HG02623 (cell line): ENCODE measurements at regions not wholly inside any gene's neighbourhood (a gene's known extent, or its start where the extent isn't known, plus 50 kb on each side); places are given as distances from the start of the nearest gene placed in this dataset.

ENCODE experiments used
- ATAC-seq: cut with Tn5 transposase; IDR thresholded peaks from one replicate; pipeline ENCODE4 v1.9.1; 2021; ENCODE audit warnings: moderate library complexity; ENCODE audit not compliant: unreplicated experiment

DNA sequence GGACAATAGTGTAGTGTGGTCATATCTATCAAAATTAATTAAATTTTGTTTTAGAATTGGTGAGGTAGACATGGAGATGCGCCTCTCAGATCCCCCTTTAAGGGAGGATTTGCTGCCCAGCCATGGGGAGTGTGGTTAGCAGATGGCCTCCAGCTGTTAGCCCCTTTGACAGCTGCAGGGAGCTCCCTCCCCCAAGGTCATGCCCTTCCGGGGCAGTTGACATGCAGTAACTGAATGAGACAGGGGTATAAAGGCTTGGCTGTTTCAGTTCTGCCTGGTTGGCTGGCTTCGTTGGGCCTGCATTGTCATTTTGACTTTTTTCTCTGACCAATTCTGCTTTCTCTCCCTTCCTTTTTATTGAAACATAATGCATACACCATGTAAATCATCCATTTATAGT, 291.5 kb upstream of the SRRM4 start:
- peak; percentile 48 for ATAC-seq

DNA sequence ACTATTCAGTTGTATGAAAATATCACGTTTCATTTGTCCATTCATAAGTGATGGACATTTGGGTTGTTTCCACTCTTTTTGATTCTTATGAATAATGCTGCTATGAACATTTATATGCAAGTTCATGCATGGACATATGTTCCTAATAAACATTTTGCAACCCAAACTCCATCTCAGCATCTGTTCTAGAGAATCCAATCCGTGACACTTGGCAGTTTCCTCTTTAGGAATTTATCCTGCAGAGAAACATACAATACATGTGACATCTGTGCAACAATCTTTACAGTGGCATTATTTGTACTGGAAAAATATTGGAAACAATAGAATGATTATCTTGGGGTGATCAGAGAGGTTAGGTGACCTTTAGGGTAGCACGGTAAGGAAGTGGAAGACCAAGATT, 290.8 kb upstream of the SRRM4 start:
- ATAC-seq = no peak

DNA sequence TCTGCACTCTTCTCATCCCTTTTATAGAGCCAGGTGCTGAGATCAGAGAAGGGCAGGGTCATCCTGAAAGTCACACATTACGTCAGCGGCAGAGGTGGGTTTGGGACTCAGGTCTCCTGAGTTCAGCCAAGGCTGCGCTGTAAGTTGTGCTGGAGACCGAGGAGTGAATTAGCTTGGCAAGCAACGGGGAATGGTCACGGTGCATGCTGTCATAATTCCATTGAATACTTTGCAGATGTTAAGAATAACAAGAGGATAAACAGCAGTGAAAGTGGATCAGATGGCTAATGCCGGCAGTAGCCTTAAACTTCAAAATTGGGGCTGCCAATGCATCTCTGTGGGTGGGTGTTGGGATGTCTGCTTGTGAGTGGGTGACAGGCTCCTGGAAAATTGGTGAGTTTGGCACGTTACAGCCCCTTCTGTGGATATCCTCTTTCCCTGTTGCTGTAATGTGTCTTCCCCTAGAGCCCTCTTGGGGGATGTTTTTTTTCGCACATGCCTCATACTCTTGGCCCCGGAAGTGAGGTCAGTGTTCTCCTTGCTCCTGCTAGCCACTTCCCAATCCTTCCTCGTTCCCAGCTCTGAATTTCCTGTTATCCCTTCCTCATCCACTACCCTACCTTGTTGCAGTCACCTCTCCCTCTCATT, 287.1 kb upstream of the SRRM4 start:
- no peak for ATAC-seq

DNA sequence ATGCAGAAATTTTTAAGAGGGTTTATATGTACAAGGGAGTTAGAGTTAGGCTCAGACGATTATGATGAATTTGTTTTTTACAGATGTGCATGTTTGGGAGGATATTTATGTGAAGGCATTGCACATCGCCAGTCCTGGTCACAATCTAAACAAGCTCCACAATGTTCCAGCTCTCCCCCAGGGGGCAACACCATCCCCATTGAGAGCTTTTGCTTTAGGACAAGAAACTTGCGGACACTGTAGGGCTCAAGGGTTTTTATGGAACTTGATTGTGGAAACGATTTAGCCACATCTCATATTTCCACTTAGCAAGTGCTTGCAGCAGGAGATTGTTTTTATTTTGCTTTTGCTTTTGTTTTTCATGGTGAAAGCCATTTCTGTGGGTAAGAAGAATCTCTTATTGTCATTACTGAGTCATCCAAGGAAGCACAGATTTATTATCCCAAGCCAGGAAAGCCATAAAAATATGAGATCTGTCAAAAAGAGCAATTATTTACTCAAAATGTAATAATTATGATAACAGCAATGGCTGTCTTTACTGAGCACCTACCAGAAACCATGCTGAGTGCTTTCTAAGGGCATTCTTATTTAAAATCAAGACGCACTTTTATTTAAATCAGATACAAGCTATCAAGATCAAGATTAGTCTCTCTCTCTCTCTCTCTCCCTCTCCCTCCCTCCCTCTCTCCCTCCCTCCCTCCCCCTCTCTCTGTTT, 276.7 kb upstream of the SRRM4 start:
- no peak for ATAC-seq

DNA sequence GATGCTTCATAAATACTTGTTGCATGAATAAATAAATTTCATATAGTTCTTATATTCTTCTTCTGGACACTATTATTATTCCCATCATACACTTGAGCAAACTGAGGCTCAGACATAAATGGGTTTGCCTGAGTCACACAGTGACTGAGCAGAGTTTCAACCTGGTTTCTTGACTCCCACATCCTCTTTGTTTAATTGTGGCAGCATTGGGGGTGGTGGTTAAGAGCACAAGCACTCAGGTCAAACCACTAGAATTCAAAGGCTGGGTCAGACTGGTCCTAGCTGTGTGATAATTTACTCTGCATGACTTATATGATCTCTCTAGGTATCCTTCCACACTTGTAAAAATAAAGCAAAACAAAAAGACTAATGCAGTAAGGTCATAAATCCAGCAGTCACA, 274.9 kb upstream of the SRRM4 start:
- ATAC-seq = no peak

DNA sequence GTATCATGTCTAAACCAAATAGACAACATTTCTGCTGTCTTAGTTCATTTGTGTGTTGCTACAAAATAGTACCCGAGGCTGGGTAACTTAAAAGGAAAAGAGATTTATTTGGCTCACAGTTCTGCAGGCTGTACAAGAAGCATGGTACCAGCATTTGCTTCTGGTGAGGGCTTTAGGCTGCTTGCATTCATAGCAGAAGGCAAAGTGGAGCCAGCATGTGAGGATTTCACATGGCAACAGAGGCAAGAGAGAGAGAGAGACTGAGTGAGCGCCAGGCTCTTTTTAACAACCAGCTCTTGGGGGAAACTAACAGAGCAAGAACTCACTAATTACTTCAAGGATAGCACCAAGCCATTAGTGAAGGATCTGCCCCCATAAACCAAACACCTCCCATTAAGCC, 271.4 kb upstream of the SRRM4 start:
- ATAC-seq = no peak

DNA sequence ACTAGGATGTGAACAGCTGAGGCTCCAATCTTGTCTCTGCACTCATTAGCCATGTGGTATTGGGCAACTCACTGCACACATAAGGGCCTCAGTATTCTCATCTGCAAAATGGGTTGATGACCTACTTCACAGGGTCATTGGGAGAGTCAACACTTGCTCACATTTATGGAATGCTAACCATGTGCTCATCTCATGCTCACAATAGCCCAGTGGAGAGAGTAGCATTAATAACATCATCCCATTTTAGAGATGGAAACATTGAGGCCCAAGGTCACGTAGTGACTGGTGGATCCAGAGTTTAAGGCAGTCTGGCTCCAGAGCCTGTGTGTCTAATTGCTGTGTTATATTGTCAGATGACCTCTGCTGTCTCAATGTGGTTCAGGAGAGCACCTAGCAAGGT, 270.2 kb upstream of the SRRM4 start:
- ATAC-seq = no peak

DNA sequence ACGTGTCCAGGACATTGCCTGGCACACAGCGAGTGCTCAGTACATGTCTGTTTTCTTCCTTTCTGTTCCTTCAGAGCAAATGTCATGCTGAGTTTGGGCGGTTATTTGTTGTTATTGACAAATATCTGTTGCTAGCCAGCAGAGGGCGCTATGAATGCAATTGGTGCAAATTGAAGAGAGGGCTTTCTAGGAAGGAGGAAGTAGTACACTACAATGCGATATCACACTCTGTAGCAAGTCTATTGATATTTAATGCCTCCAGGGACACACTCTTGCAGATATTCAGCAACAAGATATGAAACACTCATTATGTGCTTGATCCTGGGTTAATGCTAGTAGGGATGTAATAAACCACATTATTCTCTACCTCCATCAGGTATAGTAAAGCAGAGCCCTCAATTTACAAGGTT, 267.3 kb upstream of the SRRM4 start:
- peak; percentile 45 for ATAC-seq

DNA sequence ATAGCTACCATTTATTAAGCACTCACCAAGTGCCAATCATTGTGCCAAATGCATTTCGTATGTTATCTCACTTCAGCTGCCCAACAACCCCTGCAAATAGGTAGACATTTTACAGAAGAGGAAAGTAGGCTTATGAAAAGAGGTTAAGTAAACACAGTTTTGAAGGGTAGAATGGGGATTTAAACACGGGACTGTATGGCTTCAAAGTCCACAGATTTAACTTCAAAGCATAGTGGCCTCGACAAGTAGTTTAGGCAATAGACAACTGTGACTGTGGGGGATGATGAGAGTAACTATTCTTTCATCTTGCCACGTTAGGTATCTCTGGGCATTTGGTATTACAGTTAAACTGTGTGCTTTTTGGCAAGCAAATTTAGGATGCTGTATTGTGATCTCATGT, 266.8 kb upstream of the SRRM4 start:
- ATAC-seq = no peak

DNA sequence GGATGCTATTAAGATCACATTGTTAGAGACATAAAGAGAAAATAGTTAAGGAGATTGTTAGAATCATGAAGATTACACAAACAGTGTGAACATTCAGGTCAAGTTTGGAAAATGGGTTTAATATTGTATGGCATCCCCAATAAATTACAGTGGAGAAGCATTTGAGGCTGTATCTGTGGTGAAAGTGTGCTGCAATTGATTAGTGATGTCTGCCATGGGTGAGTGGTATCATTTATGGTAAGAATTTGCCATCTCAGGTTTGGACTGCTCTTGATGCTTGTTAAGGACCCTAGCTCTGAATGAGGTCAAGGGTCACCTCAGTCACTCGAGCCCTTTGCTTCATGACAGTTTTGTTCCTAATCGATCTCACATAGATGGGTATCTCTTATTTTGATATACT, 265.7 kb upstream of the SRRM4 start:
- no peak for ATAC-seq

DNA sequence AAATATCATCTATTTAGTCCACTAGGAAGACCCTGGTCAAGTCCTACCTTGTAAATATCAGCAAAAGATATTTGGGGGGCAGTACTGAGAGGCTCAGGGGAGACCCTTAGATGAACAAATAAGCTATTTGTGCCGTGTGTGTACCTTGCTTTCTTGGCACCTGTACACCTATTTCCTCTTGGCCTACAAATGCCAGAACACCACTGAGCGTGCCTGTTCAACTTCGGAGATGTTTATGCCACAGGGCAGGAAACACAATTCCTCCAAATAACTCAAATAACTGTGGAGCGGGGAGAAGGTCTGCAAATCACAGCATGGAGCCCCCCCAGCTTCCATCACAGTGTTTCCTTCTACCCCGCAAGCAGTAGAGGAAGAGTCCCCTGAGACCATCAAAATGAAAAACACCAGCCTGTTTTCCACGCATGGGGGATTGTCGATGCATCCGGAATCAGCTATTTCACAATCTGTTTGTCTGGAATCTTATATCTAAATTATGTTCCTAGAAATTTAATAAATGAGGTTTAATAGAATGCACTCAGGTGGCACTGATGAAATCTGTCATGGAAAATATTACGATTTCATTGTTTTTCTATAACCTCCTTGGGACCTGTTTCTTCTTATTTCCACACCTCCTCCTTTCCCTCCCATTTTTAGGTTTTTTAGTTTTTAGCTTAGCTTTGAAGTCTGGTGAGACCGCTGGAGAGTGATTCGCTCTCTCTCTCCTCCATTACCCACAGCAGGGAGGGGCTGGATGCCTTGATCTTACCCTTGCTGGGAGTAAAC, 254.0 kb upstream of the SRRM4 start:
- ATAC-seq = no peak

DNA sequence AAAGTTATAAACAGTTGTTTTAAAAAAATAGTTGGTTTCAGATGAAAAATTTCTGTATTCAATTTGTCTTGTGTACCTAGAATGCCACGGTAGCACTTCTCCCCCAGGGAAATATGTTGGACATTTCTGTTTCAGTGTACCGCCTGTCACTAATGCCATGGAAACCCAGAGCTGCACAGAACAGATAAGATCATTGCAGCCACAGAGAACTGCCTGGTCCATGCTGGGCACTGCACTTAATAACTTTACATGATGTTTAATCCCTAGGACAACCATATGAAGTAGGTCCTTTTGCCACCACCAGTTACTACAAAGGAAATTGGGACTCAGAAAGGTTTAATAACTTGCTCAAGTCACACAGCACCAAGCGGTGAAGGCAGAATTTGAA, 253.4 kb upstream of the SRRM4 start:
- no peak for ATAC-seq

DNA sequence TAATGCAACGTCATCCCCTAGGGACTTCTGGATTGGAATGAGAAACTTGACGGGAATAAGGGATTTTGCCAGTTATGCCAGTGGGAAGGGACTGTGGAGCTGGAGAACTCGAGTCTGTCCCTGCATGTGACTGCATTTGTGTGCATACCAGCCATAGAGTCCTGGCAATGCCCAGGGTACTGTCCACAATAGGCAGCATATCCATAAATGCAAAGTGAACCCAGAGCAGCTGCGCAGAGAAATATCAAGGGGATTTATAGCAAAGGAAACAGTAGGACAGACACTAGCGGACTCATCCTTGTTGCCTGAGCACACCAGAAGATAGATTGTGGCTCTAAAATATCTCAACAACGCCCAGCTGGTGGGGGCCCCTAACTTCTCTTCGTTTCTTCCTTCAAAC, 247.1 kb upstream of the SRRM4 start:
- ATAC-seq = no peak

DNA sequence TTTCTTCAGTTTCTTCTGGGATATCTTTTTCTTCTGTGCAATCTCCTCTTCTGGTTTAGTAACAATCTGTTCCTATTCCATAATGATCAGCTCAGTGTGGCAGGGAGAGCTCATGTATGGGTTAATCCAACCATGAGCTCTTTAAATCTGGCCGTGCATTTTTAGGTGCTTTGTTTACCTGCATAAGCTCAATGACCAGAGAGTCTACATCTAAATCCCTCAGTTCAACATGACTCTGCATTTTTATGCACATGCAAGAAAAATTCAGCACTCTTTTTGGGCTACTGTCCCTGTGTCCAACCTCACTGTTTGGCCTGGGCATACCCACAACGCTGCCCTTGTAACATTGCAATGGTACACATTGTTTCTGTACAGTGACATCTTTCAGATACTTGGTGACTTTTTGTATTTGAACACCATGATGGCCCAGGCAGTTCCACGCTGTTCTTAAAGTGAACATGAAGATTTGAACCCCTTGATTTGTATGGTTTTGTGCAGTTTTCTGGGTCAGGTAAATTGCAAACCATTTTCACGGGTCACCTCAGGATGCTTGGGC, 243.3 kb upstream of the SRRM4 start:
- ATAC-seq = no peak

DNA sequence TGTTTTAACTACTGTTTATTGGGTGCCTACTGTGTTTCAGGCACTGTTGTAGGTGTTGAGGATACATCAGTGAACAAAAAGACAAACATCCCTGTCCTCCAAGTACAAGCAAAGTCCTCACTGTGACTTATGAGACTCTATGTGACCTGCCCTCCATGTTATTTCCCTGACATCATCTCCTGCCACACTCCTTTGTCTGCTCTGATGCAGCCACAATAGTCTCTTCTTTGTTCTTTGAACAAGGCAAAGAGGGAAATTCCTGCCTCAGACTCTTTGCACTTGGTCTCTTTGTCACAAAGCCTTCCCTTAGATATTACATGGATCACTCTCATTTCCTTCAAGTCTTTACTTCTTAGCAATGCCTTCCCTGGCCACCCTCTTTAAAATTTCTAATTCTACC, 240.1 kb upstream of the SRRM4 start:
- ATAC-seq = no peak

DNA sequence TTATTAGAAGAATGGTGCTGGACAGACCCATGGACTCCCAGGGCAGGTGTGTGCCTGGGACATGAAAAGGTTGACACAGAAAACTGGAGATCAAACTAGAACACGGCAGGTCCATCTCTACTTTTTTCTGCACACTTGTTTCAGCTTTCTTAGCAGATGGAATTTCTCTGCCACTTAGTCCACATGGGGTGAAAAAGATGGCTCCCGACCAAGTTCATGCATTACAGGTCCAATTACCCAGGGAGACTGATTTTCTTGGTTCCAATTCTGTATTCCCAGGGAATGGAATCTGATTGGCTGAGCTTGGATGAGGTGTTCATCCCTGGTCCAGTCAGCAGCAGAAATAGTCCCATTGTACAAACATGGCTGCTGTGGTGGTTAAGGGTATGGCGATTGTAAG, 238.9 kb upstream of the SRRM4 start:
- ATAC-seq = no peak

DNA sequence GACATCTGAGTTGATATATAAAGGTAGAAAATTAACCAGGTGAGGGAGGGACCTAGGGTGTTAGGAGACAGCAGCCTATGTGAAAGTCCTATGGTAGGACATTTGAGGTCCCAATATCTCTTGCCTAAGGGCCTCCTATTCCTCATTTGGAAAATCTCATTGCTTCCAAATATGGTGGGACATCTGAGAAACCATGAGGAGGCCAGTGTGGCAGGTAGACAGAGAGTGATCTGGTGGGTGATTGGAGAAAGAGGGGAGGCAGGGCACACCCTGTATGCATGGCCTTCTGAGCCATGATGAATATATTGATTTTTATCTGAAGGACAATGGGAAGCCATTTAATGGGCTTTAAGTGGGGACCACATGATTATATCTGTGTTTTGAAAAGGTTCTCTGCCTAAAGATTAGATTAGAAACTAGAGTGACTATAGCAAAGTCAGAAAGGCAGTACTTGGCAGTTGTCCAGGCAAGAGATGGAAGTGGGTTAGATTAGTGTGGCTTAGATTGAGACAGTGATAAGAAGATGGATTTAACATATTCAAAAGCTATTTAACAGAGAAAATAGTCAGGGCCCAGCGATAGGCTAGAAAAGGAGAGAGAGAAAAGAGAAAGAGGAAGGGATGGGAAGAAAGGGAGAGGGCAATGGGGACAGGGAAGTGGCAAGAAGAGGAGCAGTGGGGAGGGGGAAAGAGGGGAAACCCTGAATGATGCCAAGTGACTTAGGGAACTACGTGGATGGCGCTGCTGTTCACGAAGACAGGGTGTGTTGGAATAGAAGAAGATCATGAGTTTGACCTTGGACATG, 237.2 kb upstream of the SRRM4 start:
- no peak for ATAC-seq

DNA sequence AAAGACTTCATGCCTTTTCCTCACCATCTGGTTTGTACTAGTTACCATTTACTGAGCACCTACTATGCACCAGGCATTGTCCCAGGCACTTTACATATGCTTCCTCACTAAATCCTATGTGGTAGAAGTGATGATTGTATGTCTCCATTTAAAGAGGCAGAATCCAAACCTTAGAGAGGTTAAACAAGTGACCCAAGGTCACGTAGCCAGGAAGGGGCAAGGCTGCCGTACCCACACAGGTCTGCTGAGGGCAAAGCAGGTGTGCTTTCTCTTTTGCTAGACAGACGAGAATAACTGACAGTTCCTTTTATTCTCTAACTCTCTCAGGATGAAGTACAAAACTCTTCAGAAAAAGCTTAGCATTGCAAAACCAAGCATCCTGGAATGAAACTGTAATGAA, 235.2 kb upstream of the SRRM4 start:
- ATAC-seq = no peak

DNA sequence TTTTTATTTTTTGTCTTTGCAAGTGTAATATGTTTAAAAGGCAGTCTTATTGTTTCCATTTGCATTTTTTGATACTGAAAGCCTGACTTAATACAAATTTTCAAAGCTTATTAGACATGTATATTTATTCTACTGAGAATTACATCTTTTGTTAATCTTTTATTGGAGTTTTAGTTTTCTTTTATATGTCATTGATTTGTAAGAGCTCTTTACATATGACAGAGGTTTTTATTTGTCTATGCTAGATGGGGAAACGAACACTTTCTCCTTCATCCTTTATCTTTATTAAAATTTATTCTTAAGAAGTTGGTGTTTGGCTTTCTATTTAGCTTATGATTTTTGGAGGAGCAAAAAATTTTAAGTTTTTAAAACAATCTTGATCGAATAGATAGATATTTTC, 234.4 kb upstream of the SRRM4 start:
- no peak for ATAC-seq

DNA sequence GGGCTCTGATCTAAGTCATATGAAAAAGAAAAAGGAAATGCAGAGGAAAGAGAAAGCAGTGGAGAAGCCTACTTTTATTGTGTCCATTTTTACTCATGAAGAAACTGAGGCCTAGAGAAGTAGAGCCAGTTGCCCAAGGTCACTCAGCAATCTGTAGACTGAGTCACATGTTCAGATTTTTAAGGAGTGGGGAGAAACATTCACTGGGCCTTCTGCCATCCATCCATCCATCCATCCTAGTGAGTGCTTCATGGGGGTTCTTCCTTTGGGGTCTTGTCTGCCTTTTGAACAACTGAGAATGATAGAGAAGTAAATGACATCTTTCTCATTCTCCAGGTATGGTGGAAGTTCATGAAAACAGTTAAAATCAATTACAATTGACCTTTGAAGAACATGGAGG, 233.6 kb upstream of the SRRM4 start:
- ATAC-seq = no peak
